IPS DF 6.9 (cell line): ENCODE measurements at regions not wholly inside any gene's neighbourhood (a gene's known extent, or its start where the extent isn't known, plus 50 kb on each side); places are given as distances from the start of the nearest gene placed in this dataset.
"Not testable (repeated sequence)": the region's sequence is repeated elsewhere in the genome, so short reads cannot be mapped to it uniquely, and the experiment has no call there.

Experiments used
- DNase-seq: peaks from one replicate; pipeline ENCODE4 v3.0.0-alpha.2; 2013; ENCODE audit warnings: low read depth, low spot score
- H3K27ac ChIP-seq: one replicate; pipeline ENCODE4 v1.5.1; 2013; ENCODE audit warnings: low read length, control low read depth
- H3K27me3 ChIP-seq: 2 replicates; pipeline ENCODE4 v1.6.1; 2013; ENCODE audit warnings: mild to moderate bottlenecking, low read length; ENCODE audit not compliant: control insufficient read depth, insufficient read depth
- H3K36me3 ChIP-seq: 2 replicates; pipeline ENCODE4 v1.6.1; 2013; ENCODE audit warnings: low read length; ENCODE audit not compliant: control insufficient read depth, insufficient read depth
- H3K4me1 ChIP-seq: 2 replicates; pipeline ENCODE4 v1.6.1; 2013; ENCODE audit warnings: low read length; ENCODE audit not compliant: control insufficient read depth, insufficient read depth
- H3K4me3 ChIP-seq: 2 replicates; pipeline ENCODE4 v1.5.1; 2013; ENCODE audit warnings: mild to moderate bottlenecking, low read length
- H3K9me3 ChIP-seq: 2 replicates; pipeline ENCODE4 v1.6.1; 2013; ENCODE audit warnings: low read length, inconsistent platforms; ENCODE audit not compliant: control insufficient read depth, insufficient read depth
- WGBS: extraction: QIAGEN DNeasy Blood & Tissue Kit; methylation state at CpG from one replicate; pipeline ENCODE4 v1.1.7; 2013; ENCODE audit warnings: mixed read lengths, missing lambda C conversion rate; ENCODE audit not compliant: insufficient read length, insufficient coverage; 5-methylcytosine and 5-hydroxymethylcytosine counted together

- no peak for DNase-seq
- no peaks in the 10 kb centered on the region for H3K36me3 ChIP-seq
- WGBS = no CpG with 5 or more reads among the region's 3 CpGs
- no peaks in the 10 kb centered on the region for H3K9me3 ChIP-seq
- no peaks in the 10 kb centered on the region for H3K4me1 ChIP-seq
- no peak overlapping the region for H3K4me3 ChIP-seq
- no peak overlapping the region for H3K27ac ChIP-seq
- H3K27me3 ChIP-seq = no peaks in the 10 kb centered on the region
These were observed 176.4 kb upstream of the SMIM30 start for GRCh38 chr7:113294750-113295149.

- Histone ChIP-seq H3K27me3 (no peaks in the 10 kb centered on the region), H3K9me3 (no peaks in the 10 kb centered on the region), H3K4me3 (no peak overlapping the region), H3K36me3 (no peaks in the 10 kb centered on the region), H3K27ac (no peak overlapping the region), H3K4me1 (no peaks in the 10 kb centered on the region)
- WGBS = no CpG with 5 or more reads among the region's 3 CpGs
- DNase-seq = no peak
These were observed 173.8 kb upstream of the SMIM30 start for GRCh38 chr7:113292105-113292504.

- Histone ChIP-seq H3K4me3 (no peak overlapping the region), H3K36me3 (no peaks in the 10 kb centered on the region), H3K27me3 (no peaks in the 10 kb centered on the region), H3K9me3 (no peaks in the 10 kb centered on the region), H3K27ac (no peak overlapping the region), H3K4me1 (no peaks in the 10 kb centered on the region)
- DNase-seq = no peak
- WGBS = no CpG with 5 or more reads among the region's 9 CpGs
These were observed 172.7 kb upstream of the SMIM30 start for GRCh38 chr7:113291058-113291457.

- Histone ChIP-seq H3K4me1 (no peaks in the 10 kb centered on the region), H3K4me3 (no peak overlapping the region), H3K36me3 (no peaks in the 10 kb centered on the region), H3K27me3 (no peaks in the 10 kb centered on the region), H3K9me3 (no peaks in the 10 kb centered on the region), H3K27ac (no peak overlapping the region)
- peak; percentile 11 for DNase-seq
- no CpG with 5 or more reads among the region's 4 CpGs for WGBS
These were observed 170.9 kb upstream of the SMIM30 start for GRCh38 chr7:113289140-113289740.

- Histone ChIP-seq H3K4me1 (no peaks in the 10 kb centered on the region), H3K36me3 (no peaks in the 10 kb centered on the region), H3K27ac (no peak overlapping the region), H3K4me3 (no peak overlapping the region), H3K27me3 (no peaks in the 10 kb centered on the region), H3K9me3 (no peaks in the 10 kb centered on the region)
- DNase-seq = no peak
- no CpG with 5 or more reads among the region's 3 CpGs for WGBS
These were observed 167.1 kb upstream of the SMIM30 start for GRCh38 chr7:113285411-113285810.

- Histone ChIP-seq H3K27ac (no peak overlapping the region), H3K4me3 (no peak overlapping the region), H3K9me3 (no peaks in the 10 kb centered on the region), H3K4me1 (no peaks in the 10 kb centered on the region), H3K27me3 (no peaks in the 10 kb centered on the region), H3K36me3 (no peaks in the 10 kb centered on the region)
- no peak for DNase-seq
These were observed 165.5 kb upstream of the SMIM30 start for GRCh38 chr7:113283861-113284260.

- no CpG with 5 or more reads among the region's 1 CpG for whole genome bisulfite sequencing
- no peaks in the 10 kb centered on the region for H3K4me1 ChIP-seq
- no peaks in the 10 kb centered on the region for H3K27me3 ChIP-seq
- H3K4me3 ChIP-seq = no peak overlapping the region
- no peak for DNase-seq
- no peaks in the 10 kb centered on the region for H3K36me3 ChIP-seq
- no peaks in the 10 kb centered on the region for H3K9me3 ChIP-seq
- no peak overlapping the region for H3K27ac ChIP-seq
These were observed 164.5 kb upstream of the SMIM30 start for GRCh38 chr7:113282875-113283274.

GRCh38 chr7:113281223-113281622 is 162.9 kb upstream of the SMIM30 start:
- H3K4me1 ChIP-seq = no peaks in the 10 kb centered on the region
- DNase-seq = no peak
- no peaks in the 10 kb centered on the region for H3K9me3 ChIP-seq
- no peak overlapping the region for H3K27ac ChIP-seq
- no peak overlapping the region for H3K4me3 ChIP-seq
- no peaks in the 10 kb centered on the region for H3K27me3 ChIP-seq
- H3K36me3 ChIP-seq = no peaks in the 10 kb centered on the region
- no CpG with 5 or more reads among the region's 2 CpGs for WGBS

- H3K4me1 ChIP-seq = no peaks in the 10 kb centered on the region
- H3K9me3 ChIP-seq = no peaks in the 10 kb centered on the region
- no peak overlapping the region for H3K27ac ChIP-seq
- H3K36me3 ChIP-seq = no peaks in the 10 kb centered on the region
- no peaks in the 10 kb centered on the region for H3K27me3 ChIP-seq
- no peak for DNase-seq
- H3K4me3 ChIP-seq = no peak overlapping the region
These were observed 160.9 kb upstream of the SMIM30 start for GRCh38 chr7:113279256-113279655.

GRCh38 chr7:113270790-113271189 is 152.4 kb upstream of the SMIM30 start:
- H3K9me3 ChIP-seq = no peaks in the 10 kb centered on the region
- no CpG with 5 or more reads among the region's 2 CpGs for WGBS
- H3K4me3 ChIP-seq = no peak overlapping the region
- H3K36me3 ChIP-seq = no peaks in the 10 kb centered on the region
- H3K27ac ChIP-seq = no peak overlapping the region
- no peaks in the 10 kb centered on the region for H3K27me3 ChIP-seq
- DNase-seq = no peak
- H3K4me1 ChIP-seq = no peaks in the 10 kb centered on the region

GRCh38 chr7:113269592-113269991 is 151.2 kb upstream of the SMIM30 start:
- H3K27ac ChIP-seq, H3K27me3 ChIP-seq, H3K36me3 ChIP-seq, H3K4me1 ChIP-seq, H3K4me3 ChIP-seq, H3K9me3 ChIP-seq, DNase-seq: not testable (repeated sequence)
- WGBS = no CpG with 5 or more reads among the region's 3 CpGs
